Keratinocyte (primary cell): ENCODE measurements at regions not wholly inside any gene's neighbourhood (a gene's known extent, or its start where the extent isn't known, plus 50 kb on each side); places are given as distances from the start of the nearest gene placed in this dataset.

Experiments
- CTCF ChIP-seq, 3 experiments: IDR thresholded peaks in 1 of 3; conservative IDR thresholded peaks in 1 of 3; optimal IDR thresholded peaks in 1 of 3; 2 replicates in 2 of 3; 3 replicates in 1 of 3; pipeline versions ENCODE3 to v1.5.1; 2011; ENCODE audit warnings: low read length in 3 of 3, mild to moderate bottlenecking in 3 of 3, moderate library complexity in 2 of 3, control low read depth in 1 of 3, inconsistent platforms in 1 of 3; ENCODE audit not compliant: insufficient read depth in 2 of 3; ENCODE audit errors: extremely low read depth in 1 of 3
- EZH2 ChIP-seq: IDR thresholded peaks from one replicate; pipeline ENCODE4 v1.6.1; 2012; ENCODE audit warnings: inconsistent platforms, mild to moderate bottlenecking, low read length, moderate library complexity

GRCh38 chr9:20030671-20031070, 241.8 kb upstream of the SLC24A2 start:
- TF ChIP-seq EZH2 = no peak
- no peak for TF ChIP-seq CTCF (optimal IDR thresholded peaks at IDR 0.05 in 1 of 3, IDR thresholded peaks at IDR 0.05 in 1 of 3, conservative IDR thresholded peaks at IDR 0.05 in 1 of 3; ENCODE audit: extremely low read depth in 1 of 3, insufficient read depth in 2 of 3, low read length in 3 of 3)
